Mucosa of rectum (tissue), 2 donors: ENCODE measurements at regions not wholly inside any gene's neighbourhood (a gene's known extent, or its start where the extent isn't known, plus 50 kb on each side); places are given as distances from the start of the nearest gene placed in this dataset.
"Not testable (repeated sequence)": the region's sequence is repeated elsewhere in the genome, so short reads cannot be mapped to it uniquely, and the experiment has no call there.

Experiments
- H3K27ac ChIP-seq, 2 donors: one replicate each; pipeline ENCODE4 v1.7.0; 2013; ENCODE audit warnings: inconsistent platforms in 2 of 2, low read depth in 2 of 2, low read length in 2 of 2
- H3K27me3 ChIP-seq, 2 donors: one replicate each; pipeline ENCODE4 v1.7.0; 2013; ENCODE audit warnings: low read length in 2 of 2; ENCODE audit not compliant: control insufficient read depth in 2 of 2, insufficient read depth in 2 of 2
- H3K36me3 ChIP-seq, 2 donors: one replicate each; pipeline ENCODE4 v1.7.0; 2013; ENCODE audit warnings: low read length in 2 of 2; ENCODE audit not compliant: control insufficient read depth in 2 of 2, insufficient read depth in 2 of 2
- H3K4me1 ChIP-seq, 2 donors: one replicate each; pipeline ENCODE4 v1.7.0; 2013; ENCODE audit warnings: low read length in 2 of 2, mild to moderate bottlenecking in 1 of 2; ENCODE audit not compliant: control insufficient read depth in 2 of 2, insufficient read depth in 2 of 2
- H3K4me3 ChIP-seq, 2 donors: one replicate each; pipeline ENCODE4 v1.7.0; 2013; ENCODE audit warnings: low read length in 2 of 2
- H3K9ac ChIP-seq, 2 donors: one replicate each; pipeline ENCODE4 v1.7.0; 2013; ENCODE audit warnings: low read length in 2 of 2, low read depth in 1 of 2, mild to moderate bottlenecking in 1 of 2
- H3K9me3 ChIP-seq, 2 donors: one replicate each; pipeline ENCODE4 v1.7.0; 2013; ENCODE audit warnings: low read length in 2 of 2; ENCODE audit not compliant: control insufficient read depth in 2 of 2
- donor health status: healthy.
- donor health status: Normal muscosa, but diverticular disease.

DNA sequence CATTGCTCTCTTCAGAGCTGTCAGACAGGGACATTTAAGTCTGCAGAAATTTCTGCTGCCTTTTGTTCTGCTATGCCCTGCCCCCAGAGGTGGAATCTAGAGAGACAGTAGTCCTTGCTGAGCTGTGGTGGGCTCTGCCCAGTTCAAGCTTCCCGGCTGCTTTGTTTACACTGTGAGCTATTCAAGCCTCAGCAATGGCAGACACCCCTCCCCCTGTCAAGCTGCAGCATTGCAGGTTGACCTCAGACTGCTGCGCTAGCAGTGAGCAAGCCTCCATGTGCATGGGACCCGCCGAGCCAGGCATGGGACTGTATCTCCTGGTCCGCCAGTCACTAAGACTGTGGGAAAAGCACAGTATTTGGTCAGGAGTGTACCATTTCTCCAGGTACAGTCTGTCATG lies 53.6 kb upstream of the MAPK10 start:
- H3K9ac ChIP-seq, H3K4me3 ChIP-seq, H3K36me3 ChIP-seq, H3K4me1 ChIP-seq, H3K9me3 ChIP-seq, H3K27ac ChIP-seq, H3K27me3 ChIP-seq: not testable (repeated sequence)

DNA sequence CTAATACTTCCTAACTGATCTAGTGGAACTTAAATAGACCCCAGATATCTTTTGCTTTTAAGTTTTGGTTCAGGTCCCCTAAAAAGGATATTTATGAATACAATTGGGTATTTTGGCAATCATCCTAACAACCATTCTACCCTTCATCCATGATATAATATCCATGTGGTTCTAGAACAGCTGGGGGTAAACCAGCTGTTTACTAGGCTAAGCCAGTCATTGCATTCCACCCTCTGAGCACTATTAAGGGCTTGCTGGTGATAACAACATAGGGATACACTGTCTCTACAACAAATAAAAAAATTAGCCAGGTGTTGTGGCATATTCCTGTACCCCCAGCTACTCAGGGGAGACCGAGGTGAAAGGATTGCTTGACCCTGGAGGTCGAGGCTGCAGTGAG lies 54.8 kb upstream of the MAPK10 start:
- no peak overlapping the region for H3K4me3 ChIP-seq
- H3K36me3 ChIP-seq: no peaks in the 10 kb centered on the region
- no peaks in the 10 kb centered on the region for H3K9me3 ChIP-seq
- no peaks in the 10 kb centered on the region for H3K4me1 ChIP-seq
- no peak overlapping the region for H3K27ac ChIP-seq
- no peaks in the 10 kb centered on the region for H3K27me3 ChIP-seq
- H3K9ac ChIP-seq: no peak overlapping the region

DNA sequence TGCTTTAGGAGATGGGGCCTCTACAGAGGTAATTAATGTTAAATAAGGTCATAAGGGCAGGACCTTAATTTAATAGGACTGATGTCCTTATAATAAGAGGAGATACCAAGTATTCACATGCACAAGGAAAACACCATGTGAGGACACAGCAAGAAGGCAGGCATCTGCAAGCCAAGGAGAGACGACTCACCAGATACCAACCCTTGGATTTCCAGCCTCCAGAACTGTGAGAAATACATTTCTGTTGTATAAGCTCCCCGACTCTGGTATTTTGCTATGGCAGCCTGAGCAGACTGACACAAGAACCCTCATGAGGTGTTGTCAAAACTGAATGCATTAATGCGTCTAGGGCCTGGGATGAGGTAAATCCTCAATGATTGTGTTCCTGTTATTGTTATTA lies 56.2 kb upstream of the MAPK10 start:
- Histone ChIP-seq H3K27me3 (no peaks in the 10 kb centered on the region), H3K36me3 (no peaks in the 10 kb centered on the region), H3K9ac (no peak overlapping the region), H3K4me1 (no peaks in the 10 kb centered on the region), H3K27ac (no peak overlapping the region), H3K9me3 (no peaks in the 10 kb centered on the region), H3K4me3 (no peak overlapping the region)

GRCh38 chr4:86421461-86421860 lies 61.6 kb upstream of the MAPK10 start:
- Histone ChIP-seq H3K4me1 (no peaks in the 10 kb centered on the region), H3K27ac (no peak overlapping the region), H3K9ac (no peak overlapping the region), H3K9me3 (no peaks in the 10 kb centered on the region), H3K36me3 (no peaks in the 10 kb centered on the region), H3K4me3 (no peak overlapping the region), H3K27me3 (no peaks in the 10 kb centered on the region)

GRCh38 chr4:86431543-86432116 lies 71.8 kb upstream of the MAPK10 start:
- H3K4me1 ChIP-seq: no peaks in the 10 kb centered on the region

GRCh38 chr4:86432559-86433134 lies 72.8 kb upstream of the MAPK10 start:
- H3K4me1 ChIP-seq: no peaks in the 10 kb centered on the region
- H3K27ac ChIP-seq: no peak overlapping the region
- H3K27me3 ChIP-seq: no peaks in the 10 kb centered on the region
- H3K4me3 ChIP-seq: no peak overlapping the region
- H3K36me3 ChIP-seq: no peaks in the 10 kb centered on the region
- no peak overlapping the region for H3K9ac ChIP-seq
- no peaks in the 10 kb centered on the region for H3K9me3 ChIP-seq

More at GRCh38 chr4:86431543-86432116, 71.8 kb upstream of the MAPK10 start:
- Histone ChIP-seq H3K27me3 (no peaks in the 10 kb centered on the region), H3K36me3 (no peaks in the 10 kb centered on the region), H3K9me3 (no peaks in the 10 kb centered on the region), H3K27ac (no peak overlapping the region), H3K4me3 (no peak overlapping the region), H3K9ac (no peak overlapping the region)

DNA sequence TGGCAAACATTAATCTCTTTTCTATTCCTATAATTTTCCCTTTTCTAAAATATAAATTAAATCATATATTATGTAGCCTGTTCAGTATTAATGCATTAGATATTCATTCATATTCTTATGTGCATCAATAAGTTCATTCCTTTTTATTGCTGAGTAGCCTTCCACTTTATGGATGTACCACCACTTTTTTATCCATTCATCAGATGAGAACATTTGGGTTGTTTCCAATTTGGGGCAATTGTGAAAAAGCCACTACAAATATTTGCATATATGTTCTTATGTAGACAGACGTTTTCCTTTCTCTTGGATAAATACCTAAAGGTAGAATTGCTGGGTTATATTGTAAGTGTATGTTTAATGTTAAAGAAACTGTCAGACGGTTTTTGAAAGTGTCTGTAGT lies 79.4 kb upstream of the MAPK10 start:
- no peaks in the 10 kb centered on the region for H3K36me3 ChIP-seq
- no peaks in the 10 kb centered on the region for H3K9me3 ChIP-seq
- H3K27ac ChIP-seq: no peak overlapping the region
- no peaks in the 10 kb centered on the region for H3K27me3 ChIP-seq
- H3K9ac ChIP-seq: no peak overlapping the region
- no peak overlapping the region for H3K4me3 ChIP-seq
- H3K4me1 ChIP-seq: no peaks in the 10 kb centered on the region

DNA sequence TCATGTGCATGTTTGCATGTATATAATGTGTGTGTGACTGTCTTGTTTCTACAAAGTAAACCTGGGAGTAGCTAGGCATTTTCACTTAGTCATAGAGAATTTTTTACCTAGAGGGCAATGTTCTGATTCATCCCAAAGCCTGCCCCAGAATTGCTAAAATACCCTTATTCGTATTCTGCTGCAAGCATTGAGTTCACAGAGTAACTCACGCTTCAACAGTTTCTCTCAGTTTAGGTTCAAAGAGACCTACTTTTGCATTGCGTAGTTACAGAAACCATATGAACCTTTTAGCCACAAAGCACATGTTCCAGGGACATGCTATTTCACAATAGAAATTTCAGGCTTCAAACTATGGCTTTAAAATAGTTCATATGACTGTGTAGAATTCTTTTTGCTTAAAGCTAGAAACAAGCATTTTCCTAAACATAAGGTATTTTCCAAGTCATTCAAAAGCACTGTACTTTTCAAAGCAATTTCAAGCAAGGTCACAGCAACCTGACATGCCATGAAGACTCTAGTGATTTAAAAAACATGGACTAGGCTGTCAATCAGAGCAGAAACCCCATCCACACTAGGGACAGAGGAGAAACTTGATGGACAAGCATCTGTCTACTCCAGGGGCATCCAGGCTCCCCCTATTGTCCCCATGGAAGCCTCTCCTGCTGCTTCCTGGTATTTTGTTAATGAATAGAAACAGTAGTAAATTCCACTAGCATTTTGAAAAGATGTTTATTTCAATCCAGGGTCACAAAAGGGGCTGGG lies 81.5 kb upstream of the MAPK10 start:
- no peak overlapping the region for H3K4me3 ChIP-seq
- H3K9ac ChIP-seq: no peak overlapping the region
- H3K9me3 ChIP-seq: no peaks in the 10 kb centered on the region
- H3K4me1 ChIP-seq: no peaks in the 10 kb centered on the region
- no peaks in the 10 kb centered on the region for H3K27me3 ChIP-seq
- H3K36me3 ChIP-seq: no peaks in the 10 kb centered on the region
- H3K27ac ChIP-seq: no peak overlapping the region

GRCh38 chr4:86442881-86443280 lies 83.0 kb upstream of the MAPK10 start:
- no peaks in the 10 kb centered on the region for H3K27me3 ChIP-seq
- no peak overlapping the region for H3K4me3 ChIP-seq
- no peaks in the 10 kb centered on the region for H3K4me1 ChIP-seq
- H3K9ac ChIP-seq: no peak overlapping the region
- no peaks in the 10 kb centered on the region for H3K36me3 ChIP-seq
- H3K9me3 ChIP-seq: no peaks in the 10 kb centered on the region
- no peak overlapping the region for H3K27ac ChIP-seq

GRCh38 chr4:86443495-86443894 lies 83.6 kb upstream of the MAPK10 start:
- Histone ChIP-seq H3K27me3 (no peaks in the 10 kb centered on the region), H3K9me3 (no peaks in the 10 kb centered on the region), H3K36me3 (no peaks in the 10 kb centered on the region), H3K4me1 (no peaks in the 10 kb centered on the region), H3K9ac (no peak overlapping the region), H3K27ac (no peak overlapping the region), H3K4me3 (no peak overlapping the region)
